Vagina (tissue), 2 donors: ENCODE measurements at regions not wholly inside any gene's neighbourhood (a gene's known extent, or its start where the extent isn't known, plus 50 kb on each side); places are given as distances from the start of the nearest gene placed in this dataset.

Experiments
- POLR2A ChIP-seq, 2 donors: fragments of 450-650 bp; IDR thresholded peaks; one replicate each; pipeline ENCODE4 v1.6.1; 2017; ENCODE audit warnings: antibody characterized with exemption in 2 of 2, mild to moderate bottlenecking in 2 of 2, moderate library complexity in 2 of 2
- TF ChIP-seq, protein P1 (sequence below), 3 experiments: fragments of 450-650 bp in 2 of 3; fragments of 200-600 bp in 1 of 3; sonication (generic) in 1 of 3; IDR thresholded peaks; one replicate each; pipeline ENCODE4 v1.5.1; 2017 to 2019; ENCODE audit warnings: antibody characterized with exemption in 3 of 3, mild to moderate bottlenecking in 2 of 3, moderate library complexity in 2 of 3

DNA sequence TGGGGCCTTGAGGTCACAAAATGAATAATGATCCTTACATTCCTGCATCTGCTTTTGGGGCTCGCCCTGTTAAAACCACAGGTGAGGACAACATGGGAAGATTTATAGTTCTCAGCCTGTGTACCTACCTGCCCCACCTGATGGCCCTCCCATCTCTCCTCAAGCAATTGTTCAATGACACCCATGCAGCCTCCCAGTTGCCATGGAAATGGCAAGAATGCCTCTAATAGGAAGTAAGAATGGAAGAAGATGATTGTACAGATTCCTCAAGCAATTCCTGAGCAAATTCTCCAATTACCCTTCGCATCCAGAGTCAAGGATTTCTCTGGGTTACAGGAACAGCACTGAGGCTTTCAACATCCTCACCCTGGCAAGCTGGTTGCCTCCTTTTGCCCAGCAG, 78.6 kb upstream of the CCL2 start:
- TF ChIP-seq, protein P1, sequence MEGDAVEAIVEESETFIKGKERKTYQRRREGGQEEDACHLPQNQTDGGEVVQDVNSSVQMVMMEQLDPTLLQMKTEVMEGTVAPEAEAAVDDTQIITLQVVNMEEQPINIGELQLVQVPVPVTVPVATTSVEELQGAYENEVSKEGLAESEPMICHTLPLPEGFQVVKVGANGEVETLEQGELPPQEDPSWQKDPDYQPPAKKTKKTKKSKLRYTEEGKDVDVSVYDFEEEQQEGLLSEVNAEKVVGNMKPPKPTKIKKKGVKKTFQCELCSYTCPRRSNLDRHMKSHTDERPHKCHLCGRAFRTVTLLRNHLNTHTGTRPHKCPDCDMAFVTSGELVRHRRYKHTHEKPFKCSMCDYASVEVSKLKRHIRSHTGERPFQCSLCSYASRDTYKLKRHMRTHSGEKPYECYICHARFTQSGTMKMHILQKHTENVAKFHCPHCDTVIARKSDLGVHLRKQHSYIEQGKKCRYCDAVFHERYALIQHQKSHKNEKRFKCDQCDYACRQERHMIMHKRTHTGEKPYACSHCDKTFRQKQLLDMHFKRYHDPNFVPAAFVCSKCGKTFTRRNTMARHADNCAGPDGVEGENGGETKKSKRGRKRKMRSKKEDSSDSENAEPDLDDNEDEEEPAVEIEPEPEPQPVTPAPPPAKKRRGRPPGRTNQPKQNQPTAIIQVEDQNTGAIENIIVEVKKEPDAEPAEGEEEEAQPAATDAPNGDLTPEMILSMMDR (IDR thresholded peaks at IDR 0.05) = no peak
- no peak for TF ChIP-seq POLR2A (IDR thresholded peaks at IDR 0.05)
